Activated naive CD4-positive, alpha-beta T cell treated with anti-CD3 and anti-CD28 coated beads for 36 hours (primary cell): ENCODE measurements at regions not wholly inside any gene's neighbourhood (a gene's known extent, or its start where the extent isn't known, plus 50 kb on each side); places are given as distances from the start of the nearest gene placed in this dataset.

ENCODE experiments used
- CTCF ChIA-PET: fragments of 350-600 bp; sonication (Branson Sonifier 250); formaldehyde crosslinking; loops from one replicate; lab custom pipeline; 2021; ENCODE audit warnings: antibody characterized with exemption; lab: Charles Lee
- DNase-seq: peaks from one replicate; pipeline ENCODE4 v3.0.0-alpha.2; 2020
- H3K27ac Mint-ChIP-seq: one replicate; pipeline ENCODE4 v1.8.0; 2021; ENCODE audit warnings: mild to moderate bottlenecking, mixed read lengths
- H3K27me3 Mint-ChIP-seq: one replicate; pipeline ENCODE4 v1.8.0; 2021; ENCODE audit warnings: low read depth, mixed read lengths
- H3K36me3 Mint-ChIP-seq: one replicate; pipeline ENCODE4 v1.8.0; 2021; ENCODE audit warnings: low read depth, mixed read lengths
- H3K4me1 Mint-ChIP-seq: one replicate; pipeline ENCODE4 v1.8.0; 2021; ENCODE audit warnings: low read depth, mixed read lengths
- H3K4me3 Mint-ChIP-seq: one replicate; pipeline ENCODE4 v1.8.0; 2021; ENCODE audit warnings: mild to moderate bottlenecking, moderate library complexity, mixed read lengths
- H3K9me3 Mint-ChIP-seq: one replicate; pipeline ENCODE4 v1.8.0; 2021; ENCODE audit warnings: mixed read lengths
- intact Hi-C: fragments of 100-400 bp; cut with micrococcal nuclease; formaldehyde crosslinking; loops from one replicate; pipeline ENCODE4 v1.15.1; 2023

GRCh38 chr20:20930500-20930899 is 175.7 kb downstream of the LINC00237 start:
- H3K27ac Mint-ChIP-seq, result no peak overlapping the region
- CTCF ChIA-PET, result interaction anchor here (0.6 kb wide), 1 partner anchor 20 kb away, joined by 3 read pairs; no protein-coding TSS in a partner anchor
- H3K9me3 Mint-ChIP-seq, result no peaks in the 10 kb centered on the region
- no peaks in the 10 kb centered on the region for H3K36me3 Mint-ChIP-seq
- H3K4me1 Mint-ChIP-seq, result no peaks in the 10 kb centered on the region
- no peak for DNase-seq
- intact Hi-C loops, result loop anchor here (10.0 kb wide), 1 partner anchor 64 kb away; no protein-coding TSS in a partner anchor
- H3K27me3 Mint-ChIP-seq, result peaks cover 16% of the 10 kb centered on the region
- H3K4me3 Mint-ChIP-seq, result no peak overlapping the region

GRCh38 chr20:20929341-20929740 is 176.8 kb downstream of the LINC00237 start:
- Mint-ChIP-seq H3K4me1 (no peaks in the 10 kb centered on the region), H3K27me3 (peaks cover 16% of the 10 kb centered on the region), H3K36me3 (no peaks in the 10 kb centered on the region), H3K9me3 (no peaks in the 10 kb centered on the region), H3K27ac (no peak overlapping the region), H3K4me3 (no peak overlapping the region)
- CTCF ChIA-PET, result no interaction called here
- no peak for DNase-seq
- intact Hi-C loops, result no loop called here

GRCh38 chr20:20926222-20926905 is 179.8 kb downstream of the LINC00237 start:
- CTCF ChIA-PET, result interaction anchor here (0.7 kb wide), 1 partner anchor 68 kb away, joined by 3 read pairs; no protein-coding TSS in a partner anchor
- peaks cover 12% of the 10 kb centered on the region for H3K27me3 Mint-ChIP-seq
- H3K36me3 Mint-ChIP-seq, result no peaks in the 10 kb centered on the region
- no peak overlapping the region for H3K27ac Mint-ChIP-seq
- no peaks in the 10 kb centered on the region for H3K9me3 Mint-ChIP-seq
- no peak overlapping the region for H3K4me3 Mint-ChIP-seq
- DNase-seq, result no peak
- intact Hi-C loops, result no loop called here
- H3K4me1 Mint-ChIP-seq, result no peaks in the 10 kb centered on the region

- CTCF ChIA-PET, result no interaction called here
- intact Hi-C loops, result no loop called here
- no peak overlapping the region for H3K27ac Mint-ChIP-seq
- H3K4me3 Mint-ChIP-seq, result no peak overlapping the region
- no peak for DNase-seq
- no peaks in the 10 kb centered on the region for H3K4me1 Mint-ChIP-seq
- no peaks in the 10 kb centered on the region for H3K36me3 Mint-ChIP-seq
- peaks cover 25% of the 10 kb centered on the region for H3K9me3 Mint-ChIP-seq
- peaks cover 3% of the 10 kb centered on the region for H3K27me3 Mint-ChIP-seq
These were observed 185.7 kb downstream of the LINC00237 start for GRCh38 chr20:20920433-20920832.

- H3K27ac Mint-ChIP-seq, result no peak overlapping the region
- CTCF ChIA-PET, result no interaction called here
- peaks cover 28% of the 10 kb centered on the region for H3K9me3 Mint-ChIP-seq
- H3K27me3 Mint-ChIP-seq, result peaks cover 7% of the 10 kb centered on the region
- DNase-seq, result no peak
- no peaks in the 10 kb centered on the region for H3K36me3 Mint-ChIP-seq
- H3K4me1 Mint-ChIP-seq, result no peaks in the 10 kb centered on the region
- intact Hi-C loops, result no loop called here
- H3K4me3 Mint-ChIP-seq, result no peak overlapping the region
These were observed 190.3 kb downstream of the LINC00237 start for GRCh38 chr20:20915844-20916243.

GRCh38 chr20:20904501-20904831 is 192.0 kb upstream of the RALGAPA2 start:
- DNase-seq, result no peak
- no peaks in the 10 kb centered on the region for H3K9me3 Mint-ChIP-seq
- no peaks in the 10 kb centered on the region for H3K4me1 Mint-ChIP-seq
- no peak overlapping the region for H3K4me3 Mint-ChIP-seq
- intact Hi-C loops, result no loop called here
- no peak overlapping the region for H3K27ac Mint-ChIP-seq
- H3K27me3 Mint-ChIP-seq, result peaks cover 13% of the 10 kb centered on the region
- H3K36me3 Mint-ChIP-seq, result no peaks in the 10 kb centered on the region
- CTCF ChIA-PET, result no interaction called here

GRCh38 chr20:20903773-20904500 is 191.5 kb upstream of the RALGAPA2 start:
- H3K27me3 Mint-ChIP-seq, result peaks cover 13% of the 10 kb centered on the region
- no peaks in the 10 kb centered on the region for H3K4me1 Mint-ChIP-seq
- intact Hi-C loops, result no loop called here
- H3K36me3 Mint-ChIP-seq, result no peaks in the 10 kb centered on the region
- H3K27ac Mint-ChIP-seq, result no peak overlapping the region
- DNase-seq, result no peak
- no peak overlapping the region for H3K4me3 Mint-ChIP-seq
- H3K9me3 Mint-ChIP-seq, result no peaks in the 10 kb centered on the region
- CTCF ChIA-PET, result interaction anchor here (0.6 kb wide), 1 partner anchor 8 kb away, joined by 3 read pairs; no protein-coding TSS in a partner anchor

- no peak overlapping the region for H3K4me3 Mint-ChIP-seq
- no peaks in the 10 kb centered on the region for H3K9me3 Mint-ChIP-seq
- CTCF ChIA-PET, result no interaction called here
- no peaks in the 10 kb centered on the region for H3K4me1 Mint-ChIP-seq
- H3K27me3 Mint-ChIP-seq, result peaks cover 8% of the 10 kb centered on the region
- no peak for DNase-seq
- intact Hi-C loops, result no loop called here
- no peaks in the 10 kb centered on the region for H3K36me3 Mint-ChIP-seq
- no peak overlapping the region for H3K27ac Mint-ChIP-seq
These were observed 185.5 kb upstream of the RALGAPA2 start for GRCh38 chr20:20897922-20898321.

- no peaks in the 10 kb centered on the region for H3K36me3 Mint-ChIP-seq
- peaks cover 8% of the 10 kb centered on the region for H3K27me3 Mint-ChIP-seq
- H3K27ac Mint-ChIP-seq, result no peak overlapping the region
- H3K4me1 Mint-ChIP-seq, result no peaks in the 10 kb centered on the region
- no peak for DNase-seq
- intact Hi-C loops, result no loop called here
- no peaks in the 10 kb centered on the region for H3K9me3 Mint-ChIP-seq
- CTCF ChIA-PET, result no interaction called here
- H3K4me3 Mint-ChIP-seq, result no peak overlapping the region
These were observed 184.7 kb upstream of the RALGAPA2 start for GRCh38 chr20:20897145-20897544.

- H3K4me1 Mint-ChIP-seq, result no peaks in the 10 kb centered on the region
- no peak for DNase-seq
- H3K4me3 Mint-ChIP-seq, result no peak overlapping the region
- intact Hi-C loops, result no loop called here
- no peaks in the 10 kb centered on the region for H3K9me3 Mint-ChIP-seq
- CTCF ChIA-PET, result no interaction called here
- H3K27ac Mint-ChIP-seq, result no peak overlapping the region
- H3K36me3 Mint-ChIP-seq, result no peaks in the 10 kb centered on the region
- peaks cover 9% of the 10 kb centered on the region for H3K27me3 Mint-ChIP-seq
These were observed 184.2 kb upstream of the RALGAPA2 start for GRCh38 chr20:20896606-20897005.

- no peak overlapping the region for H3K4me3 Mint-ChIP-seq
- intact Hi-C loops, result no loop called here
- H3K27me3 Mint-ChIP-seq, result peaks cover 12% of the 10 kb centered on the region
- CTCF ChIA-PET, result no interaction called here
- no peak for DNase-seq
- H3K36me3 Mint-ChIP-seq, result no peaks in the 10 kb centered on the region
- H3K27ac Mint-ChIP-seq, result no peak overlapping the region
- H3K9me3 Mint-ChIP-seq, result no peaks in the 10 kb centered on the region
- no peaks in the 10 kb centered on the region for H3K4me1 Mint-ChIP-seq
These were observed 183.1 kb upstream of the RALGAPA2 start for GRCh38 chr20:20895537-20895936.

GRCh38 chr20:20894753-20895152 is 182.3 kb upstream of the RALGAPA2 start:
- Mint-ChIP-seq H3K9me3 (no peaks in the 10 kb centered on the region), H3K4me1 (no peaks in the 10 kb centered on the region), H3K36me3 (no peaks in the 10 kb centered on the region), H3K27ac (no peak overlapping the region), H3K4me3 (no peak overlapping the region), H3K27me3 (peaks cover 12% of the 10 kb centered on the region)
- CTCF ChIA-PET, result no interaction called here
- intact Hi-C loops, result no loop called here
- DNase-seq, result no peak

GRCh38 chr20:20894280-20894679 is 181.8 kb upstream of the RALGAPA2 start:
- Mint-ChIP-seq H3K36me3 (no peaks in the 10 kb centered on the region), H3K4me1 (no peaks in the 10 kb centered on the region), H3K4me3 (no peak overlapping the region), H3K27ac (no peak overlapping the region), H3K9me3 (no peaks in the 10 kb centered on the region), H3K27me3 (peaks cover 12% of the 10 kb centered on the region)
- no peak for DNase-seq
- CTCF ChIA-PET, result no interaction called here
- intact Hi-C loops, result no loop called here
